GM23248 (cell line): ENCODE measurements at regions not wholly inside any gene's neighbourhood (a gene's known extent, or its start where the extent isn't known, plus 50 kb on each side); places are given as distances from the start of the nearest gene placed in this dataset.

ENCODE experiments used
- DNase-seq: peaks from one replicate; pipeline ENCODE4 v3.0.0-alpha.2; 2015
- H2AFZ ChIP-seq: fragments of 200-600 bp; sonication (generic); 2 replicates; pipeline ENCODE4 v1.6.1; 2016; ENCODE audit warnings: antibody characterized with exemption
- H3F3A ChIP-seq: fragments of 200-600 bp; sonication (generic); 2 replicates; pipeline ENCODE4 v1.6.1; 2016; ENCODE audit warnings: mild to moderate bottlenecking, antibody characterized with exemption, mixed run types; ENCODE audit not compliant: insufficient read depth
- H3K27ac ChIP-seq: fragments of 200-600 bp; sonication (generic); 2 replicates; pipeline ENCODE4 v1.5.1; 2016; ENCODE audit warnings: mild to moderate bottlenecking
- H3K27me3 ChIP-seq: fragments of 200-600 bp; sonication (generic); replicated peaks from 2 replicates; pipeline ENCODE4 v1.6.1; 2016; ENCODE audit warnings: mild to moderate bottlenecking; ENCODE audit not compliant: insufficient read depth
- H3K36me3 ChIP-seq: fragments of 200-600 bp; sonication (generic); 2 replicates; pipeline ENCODE4 v1.6.1; 2016; ENCODE audit warnings: low read depth, mild to moderate bottlenecking
- H3K4me1 ChIP-seq: fragments of 200-600 bp; sonication (generic); 2 replicates; pipeline ENCODE4 v1.6.1; 2016; ENCODE audit warnings: mild to moderate bottlenecking; ENCODE audit not compliant: insufficient read depth
- H3K4me2 ChIP-seq: fragments of 200-600 bp; sonication (generic); one replicate; pipeline ENCODE4 v1.6.1; 2016; ENCODE audit warnings: mild to moderate bottlenecking; ENCODE audit not compliant: unreplicated experiment
- H3K4me3 ChIP-seq: fragments of 200-600 bp; sonication (generic); 2 replicates; pipeline ENCODE4 v1.5.1; 2016; ENCODE audit warnings: mild to moderate bottlenecking
- H3K79me2 ChIP-seq: fragments of 200-600 bp; sonication (generic); 2 replicates; pipeline ENCODE4 v1.6.1; 2016; ENCODE audit warnings: mild to moderate bottlenecking; ENCODE audit not compliant: insufficient read depth
- H3K9ac ChIP-seq: fragments of 200-600 bp; sonication (generic); 2 replicates; pipeline ENCODE4 v1.6.1; 2016; ENCODE audit warnings: mild to moderate bottlenecking
- H3K9me2 ChIP-seq: fragments of 200-600 bp; sonication (generic); 2 replicates; pipeline ENCODE4 v1.6.1; 2016; ENCODE audit warnings: mixed run types, mild to moderate bottlenecking, moderate library complexity; ENCODE audit not compliant: insufficient read depth
- H3K9me3 ChIP-seq: fragments of 200-600 bp; sonication (generic); one replicate; pipeline ENCODE4 v1.6.1; 2017; ENCODE audit warnings: low read depth
- H4K20me1 ChIP-seq: fragments of 200-600 bp; sonication (generic); 2 replicates; pipeline ENCODE4 v1.6.0; 2016; ENCODE audit not compliant: insufficient read depth
- EZH2 ChIP-seq: fragments of 200-600 bp; sonication (generic); IDR thresholded peaks from 2 replicates; pipeline ENCODE4 v1.6.1; 2018; ENCODE audit warnings: antibody characterized with exemption, mild to moderate bottlenecking; ENCODE audit not compliant: insufficient read depth, poor library complexity, severe bottlenecking
- EZH2phosphoT487 ChIP-seq: fragments of 200-600 bp; sonication (generic); IDR thresholded peaks from 2 replicates; pipeline ENCODE4 v1.6.1; 2018; ENCODE audit warnings: antibody characterized with exemption, moderate library complexity, mild to moderate bottlenecking, low read depth; ENCODE audit not compliant: insufficient read depth
- whole genome bisulfite sequencing, 2 experiments: methylation state at CpG; one replicate each; pipeline ENCODE4 v1.1.6; 2015 to 2017; ENCODE audit warnings: low lambda C conversion rate in 2 of 2, low coverage in 1 of 2; ENCODE audit errors: missing lambda C conversion rate in 2 of 2; 5-methylcytosine and 5-hydroxymethylcytosine counted together
- in situ Hi-C: fragments of 300-500 bp; cut with MboI; formaldehyde crosslinking; loops from 2 replicates; pipeline ENCODE4 v1.15.0; 2020

GRCh38 chr5:4627131-4627530, 513.0 kb upstream of the ADAMTS16 start:
- H3K4me3 ChIP-seq: no peak overlapping the region
- H4K20me1 ChIP-seq: no peaks in the 10 kb centered on the region
- H3K9me3 ChIP-seq: no peaks in the 10 kb centered on the region
- in situ Hi-C loops: no loop called here
- TF ChIP-seq EZH2: no peak
- TF ChIP-seq EZH2phosphoT487: no peak
- no peak overlapping the region for H3K4me2 ChIP-seq
- no peaks in the 10 kb centered on the region for H3K4me1 ChIP-seq
- no peaks in the 10 kb centered on the region for H3K27me3 ChIP-seq
- H3K9me2 ChIP-seq: no peaks in the 10 kb centered on the region
- H3K9ac ChIP-seq: no peak overlapping the region
- no peaks in the 10 kb centered on the region for H3F3A ChIP-seq
- 36 to 38% methylated on average over 3 of the region's 3 CpGs for WGBS, 2 experiments
- H3K79me2 ChIP-seq: no peaks in the 10 kb centered on the region
- DNase-seq: no peak
- H3K36me3 ChIP-seq: no peaks in the 10 kb centered on the region
- H2AFZ ChIP-seq: no peak overlapping the region
- H3K27ac ChIP-seq: no peak overlapping the region

GRCh38 chr5:4627929-4628328, 512.2 kb upstream of the ADAMTS16 start:
- no peak overlapping the region for H3K27ac ChIP-seq
- no peaks in the 10 kb centered on the region for H4K20me1 ChIP-seq
- no peaks in the 10 kb centered on the region for H3K9me2 ChIP-seq
- no peaks in the 10 kb centered on the region for H3K9me3 ChIP-seq
- H2AFZ ChIP-seq: no peak overlapping the region
- no peaks in the 10 kb centered on the region for H3K4me1 ChIP-seq
- in situ Hi-C loops: no loop called here
- no peaks in the 10 kb centered on the region for H3K36me3 ChIP-seq
- H3K4me2 ChIP-seq: no peak overlapping the region
- no peaks in the 10 kb centered on the region for H3K79me2 ChIP-seq
- no peaks in the 10 kb centered on the region for H3F3A ChIP-seq
- TF ChIP-seq EZH2phosphoT487: no peak
- no peak for TF ChIP-seq EZH2
- WGBS, 2 experiments: 33 to 34% methylated on average over 9 of the region's 9 CpGs
- no peak overlapping the region for H3K4me3 ChIP-seq
- no peak overlapping the region for H3K9ac ChIP-seq
- DNase-seq: no peak
- H3K27me3 ChIP-seq: no peaks in the 10 kb centered on the region

GRCh38 chr5:4628645-4629385, 511.3 kb upstream of the ADAMTS16 start:
- H4K20me1 ChIP-seq: no peaks in the 10 kb centered on the region
- H3F3A ChIP-seq: no peaks in the 10 kb centered on the region
- H3K9me2 ChIP-seq: no peaks in the 10 kb centered on the region
- no peak overlapping the region for H3K27ac ChIP-seq
- no peaks in the 10 kb centered on the region for H3K4me1 ChIP-seq
- H2AFZ ChIP-seq: no peak overlapping the region
- DNase-seq: no peak
- no peak overlapping the region for H3K4me2 ChIP-seq
- no peaks in the 10 kb centered on the region for H3K9me3 ChIP-seq
- no peaks in the 10 kb centered on the region for H3K36me3 ChIP-seq
- in situ Hi-C loops: no loop called here
- TF ChIP-seq EZH2: no peak
- no peak for TF ChIP-seq EZH2phosphoT487
- no peaks in the 10 kb centered on the region for H3K79me2 ChIP-seq
- H3K4me3 ChIP-seq: no peak overlapping the region
- no peaks in the 10 kb centered on the region for H3K27me3 ChIP-seq
- no peak overlapping the region for H3K9ac ChIP-seq
- 54 to 56% methylated on average over 14 of the region's 14 CpGs for WGBS, 2 experiments

- TF ChIP-seq EZH2phosphoT487: no peak
- no peak for TF ChIP-seq EZH2
- Histone ChIP-seq H3K79me2 (no peaks in the 10 kb centered on the region), H3K27ac (no peak overlapping the region), H2AFZ (no peak overlapping the region), H3K36me3 (no peaks in the 10 kb centered on the region), H3K9me3 (no peaks in the 10 kb centered on the region), H3K27me3 (no peaks in the 10 kb centered on the region), H3K4me1 (no peaks in the 10 kb centered on the region), H3K4me2 (no peak overlapping the region), H3K9me2 (no peaks in the 10 kb centered on the region), H3K4me3 (no peak overlapping the region), H3F3A (no peaks in the 10 kb centered on the region), H4K20me1 (no peaks in the 10 kb centered on the region), H3K9ac (no peak overlapping the region)
- in situ Hi-C loops: no loop called here
- no peak for DNase-seq
- WGBS, 2 experiments: 66 to 69% methylated on average over 11 of the region's 11 CpGs
These were observed 510.1 kb upstream of the ADAMTS16 start for GRCh38 chr5:4630031-4630430.
